ELR (cell line): ENCODE measurements at regions not wholly inside any gene's neighbourhood (a gene's known extent, or its start where the extent isn't known, plus 50 kb on each side); places are given as distances from the start of the nearest gene placed in this dataset.
"Not testable (repeated sequence)": the region's sequence is repeated elsewhere in the genome, so short reads cannot be mapped to it uniquely, and the experiment has no call there.

Source experiments
- DNase-seq: peaks from one replicate; pipeline ENCODE4 v3.0.0-alpha.2; 2015; ENCODE audit warnings: low read depth

- no peak for DNase-seq
These were observed 161.9 kb upstream of the ATP11B start for GRCh38 chr3:182631183-182632076.

DNA sequence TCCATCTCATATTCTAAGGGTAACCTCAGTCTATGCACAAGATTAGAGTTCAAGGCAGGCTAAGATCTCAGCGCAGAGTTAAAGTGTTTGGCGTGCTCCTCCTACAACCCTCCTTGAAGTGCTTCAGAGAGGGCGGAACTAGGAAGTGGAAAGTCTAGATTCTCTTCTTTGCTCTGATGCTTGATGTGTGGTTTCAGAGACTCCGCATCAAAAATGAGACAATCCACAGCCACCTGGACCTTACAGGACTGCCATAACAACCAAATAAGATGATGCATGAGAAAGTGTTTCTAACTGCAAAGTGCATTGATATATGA, 161.3 kb upstream of the ATP11B start:
- no peak for DNase-seq

DNA sequence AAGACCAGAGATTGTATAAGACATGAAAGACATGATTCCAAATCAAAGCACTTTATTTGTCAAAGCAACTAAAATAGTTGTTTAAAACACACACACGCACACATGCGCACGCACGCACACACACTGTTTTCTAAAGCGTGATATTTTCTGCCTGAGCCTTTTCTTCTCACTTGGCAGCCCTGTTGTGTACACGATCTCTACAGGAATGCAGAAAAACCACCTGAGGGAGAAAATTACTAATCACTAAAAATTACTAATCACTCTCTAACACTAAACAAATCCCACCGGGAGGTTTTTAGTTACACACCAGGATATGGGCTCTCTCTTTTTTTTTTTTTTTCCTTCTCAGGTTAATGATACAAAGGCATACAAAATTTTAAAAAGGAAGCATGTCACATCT, 160.1 kb upstream of the ATP11B start:
- DNase-seq = no peak

- peak; percentile 10 for DNase-seq
These were observed 156.7 kb upstream of the ATP11B start for GRCh38 chr3:182636646-182637045.

DNA sequence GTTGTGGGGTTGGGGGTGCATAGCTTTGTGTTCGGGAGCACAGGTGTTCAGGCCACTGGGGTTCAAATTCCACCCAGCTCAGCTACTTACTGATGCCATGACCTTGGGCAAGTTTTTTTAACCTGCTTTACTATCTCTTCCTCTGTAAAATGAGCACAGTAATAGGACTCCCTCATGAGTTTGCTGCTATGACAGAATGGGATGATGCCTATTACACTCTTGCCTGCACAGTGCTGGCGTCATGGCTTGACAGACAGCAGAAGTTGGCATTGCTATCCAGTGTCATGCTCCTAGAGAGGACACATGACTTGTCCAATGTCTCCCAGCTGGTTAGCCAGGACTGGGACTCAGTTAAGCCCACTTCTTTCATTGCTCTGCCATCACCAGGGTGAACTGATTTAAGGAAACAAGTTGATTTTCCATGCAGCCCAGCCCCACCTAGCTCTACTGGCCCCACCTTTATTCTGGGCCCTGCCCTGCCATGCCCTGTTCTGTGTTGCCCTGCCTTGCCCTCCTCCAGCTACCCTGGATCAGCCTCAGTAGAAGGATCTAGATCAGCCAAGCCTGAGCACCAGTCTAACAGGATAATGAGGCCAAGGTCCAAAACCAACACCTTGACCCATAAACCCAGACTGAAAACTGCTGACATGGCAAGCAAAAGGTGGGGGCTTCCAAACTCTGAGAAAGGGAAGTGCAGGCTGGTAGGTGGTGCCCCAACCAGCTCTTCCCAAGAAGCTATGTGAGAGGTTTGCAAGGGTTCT, 155.8 kb upstream of the ATP11B start:
- DNase-seq = no peak

GRCh38 chr3:182644013-182644412, 149.3 kb upstream of the ATP11B start:
- no peak for DNase-seq

GRCh38 chr3:182644790-182645433, 148.4 kb upstream of the ATP11B start:
- DNase-seq = no peak

GRCh38 chr3:182650568-182651128, 142.7 kb upstream of the ATP11B start:
- no peak for DNase-seq

DNA sequence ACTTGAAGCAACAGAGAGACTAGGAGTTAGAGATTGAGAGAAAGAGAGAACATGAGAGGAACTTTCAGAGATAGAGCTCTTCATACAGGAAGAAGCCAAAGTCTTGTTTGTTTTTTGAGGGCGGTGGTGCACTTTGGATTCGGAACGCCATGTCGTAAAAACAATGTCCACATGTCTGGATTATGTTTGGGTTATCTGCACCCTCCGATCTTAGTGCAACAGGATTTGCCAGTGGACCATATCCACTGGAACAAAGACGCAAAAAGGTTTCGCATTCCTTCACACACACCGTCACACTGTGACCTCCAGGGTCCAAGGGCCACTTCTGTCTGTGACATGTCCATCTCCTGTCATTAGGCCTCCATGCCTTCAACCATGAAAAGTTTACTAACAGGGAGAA, 141.8 kb upstream of the ATP11B start:
- DNase-seq = no peak

DNA sequence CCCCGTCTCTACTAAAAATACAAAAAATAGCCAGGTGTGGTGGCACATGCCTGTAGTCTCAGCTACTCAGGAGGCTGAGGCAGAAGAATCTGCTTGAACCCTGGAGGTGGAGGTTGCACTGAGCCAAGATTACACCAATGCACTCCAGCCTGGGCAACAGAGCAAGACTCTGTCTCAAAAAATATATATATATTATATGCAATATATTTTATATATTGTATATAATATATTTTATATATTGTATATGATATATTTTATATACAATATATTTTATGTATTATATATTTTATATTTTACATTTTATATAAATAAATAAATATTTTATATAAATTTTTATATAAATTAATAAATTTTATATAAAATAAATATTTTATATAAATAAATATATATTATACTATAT, 140.2 kb upstream of the ATP11B start:
- DNase-seq = not testable (repeated sequence)

DNA sequence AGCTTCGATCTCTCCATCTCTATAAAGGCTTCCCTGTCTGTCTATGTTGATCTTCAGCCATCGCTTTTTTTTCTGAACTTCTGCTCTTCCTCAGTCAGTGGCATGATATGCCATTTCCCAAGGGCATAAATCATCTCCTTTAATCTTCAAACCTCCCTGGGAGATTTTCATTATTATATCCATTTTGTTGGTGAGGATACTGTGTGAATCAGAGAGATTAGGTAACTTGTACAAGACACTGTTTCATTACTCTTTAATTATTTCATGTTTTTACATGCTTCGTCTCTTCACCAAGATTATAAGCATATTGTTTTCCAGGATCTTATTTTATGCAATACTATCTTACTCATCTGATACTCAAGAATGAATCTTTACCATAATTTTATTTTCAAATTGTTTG, 124.8 kb upstream of the ATP11B start:
- DNase-seq = no peak

DNA sequence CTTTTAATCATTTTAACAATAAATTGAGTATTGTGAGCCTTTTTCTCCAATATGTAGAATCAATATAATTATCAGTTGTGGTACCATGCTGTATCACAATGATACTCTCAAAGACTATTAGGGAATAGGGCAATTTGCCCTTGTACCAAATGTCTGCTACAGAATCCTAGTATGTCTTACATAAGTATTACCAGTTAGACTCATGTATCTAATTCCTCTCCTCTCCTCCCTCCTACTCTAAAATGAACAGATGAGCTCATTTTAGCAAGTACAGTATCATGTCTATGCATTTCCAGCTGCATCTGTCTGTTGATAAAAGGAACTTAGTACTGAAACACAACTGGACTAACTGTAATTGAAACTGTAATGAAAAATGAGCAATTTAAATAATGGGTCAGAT, 124.3 kb upstream of the ATP11B start:
- no peak for DNase-seq

DNA sequence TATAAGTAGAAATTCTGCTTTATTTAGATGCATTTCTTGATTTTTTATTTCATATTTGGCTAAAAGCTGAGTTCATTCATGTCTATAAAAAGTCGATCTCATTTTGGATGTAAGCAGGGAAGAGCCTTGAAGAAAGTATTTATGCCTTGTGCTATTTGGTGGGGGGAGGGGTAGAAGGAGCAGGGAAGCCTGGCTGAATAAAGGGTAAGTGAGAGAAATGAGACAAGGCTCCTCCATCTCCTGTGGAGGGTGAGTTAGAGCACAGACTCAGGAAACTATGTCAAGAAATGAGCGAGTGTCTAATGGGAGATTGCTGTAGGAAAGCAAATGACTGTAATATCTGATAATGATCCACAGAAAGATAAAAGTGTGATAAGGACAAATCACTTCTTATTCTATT, 121.8 kb upstream of the ATP11B start:
- no peak for DNase-seq

DNA sequence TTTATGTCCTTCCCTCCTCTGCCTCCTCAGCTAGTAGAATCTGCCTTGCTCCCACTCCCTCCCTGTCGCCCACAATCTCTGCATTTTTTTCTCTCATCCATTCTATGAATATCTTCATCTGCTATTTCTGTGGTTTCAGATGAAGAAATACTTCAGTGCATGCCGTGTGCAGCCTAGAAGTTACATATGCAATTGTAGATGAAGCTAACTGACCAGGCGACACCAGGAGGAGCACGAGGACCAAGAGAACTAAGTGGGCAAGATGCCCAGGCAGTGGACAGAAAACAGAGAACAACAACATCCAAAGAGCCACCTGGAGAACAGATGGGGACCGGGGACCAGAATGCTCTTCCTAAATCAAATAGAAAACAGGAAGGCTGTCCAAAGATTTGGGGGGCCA, 121.4 kb upstream of the ATP11B start:
- peak; percentile 35 for DNase-seq

- no peak for DNase-seq
These were observed 120.0 kb upstream of the ATP11B start for GRCh38 chr3:182673336-182673735.

DNA sequence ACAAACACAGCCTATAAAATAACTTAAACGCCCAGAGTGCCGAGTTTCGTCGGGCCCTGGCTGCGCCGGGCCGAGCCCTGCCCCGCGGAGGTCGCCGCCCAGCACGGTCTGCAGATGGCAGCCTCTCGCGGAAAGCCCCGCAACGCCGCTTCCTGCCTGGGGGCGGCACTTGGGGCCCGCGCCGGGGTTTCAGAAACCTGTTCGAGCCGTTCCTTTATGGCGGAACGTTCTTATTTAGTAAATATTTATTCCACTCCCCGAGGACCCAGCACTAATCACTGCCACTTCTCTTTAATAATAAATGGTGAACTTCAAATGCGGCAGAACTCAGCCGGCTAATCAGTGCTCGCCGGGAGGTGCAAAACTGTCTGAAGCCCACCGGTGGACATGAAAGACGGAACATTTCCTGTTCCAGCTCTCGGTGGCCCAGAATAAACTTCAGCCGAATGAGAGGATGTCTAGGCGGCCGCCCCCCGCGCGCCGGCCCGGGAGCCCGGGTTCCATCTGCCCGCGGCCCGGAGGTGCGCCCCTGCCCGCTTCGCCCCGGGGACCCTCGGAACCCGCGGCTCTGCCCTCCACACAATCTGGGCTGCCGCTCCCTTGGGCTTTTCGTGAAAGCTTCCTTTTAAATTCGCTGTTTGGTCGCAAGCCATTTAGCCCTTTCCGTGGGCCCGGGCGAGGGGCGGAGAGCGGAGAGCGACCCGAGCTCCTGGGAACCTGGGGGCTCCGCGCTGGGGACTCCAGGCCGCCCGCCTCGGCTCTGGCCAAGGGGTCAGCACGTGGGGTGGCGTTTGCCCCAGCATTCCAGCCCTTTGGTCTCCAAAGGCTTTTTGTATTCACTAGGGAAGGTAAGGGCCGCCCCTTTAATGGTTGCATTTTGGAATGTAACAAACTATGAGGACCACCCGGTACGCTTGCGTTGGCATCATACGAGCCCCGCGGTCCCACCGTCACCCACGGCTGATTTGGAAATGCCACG, 110.8 kb upstream of the ATP11B start:
- peak; percentile 65 for DNase-seq

DNA sequence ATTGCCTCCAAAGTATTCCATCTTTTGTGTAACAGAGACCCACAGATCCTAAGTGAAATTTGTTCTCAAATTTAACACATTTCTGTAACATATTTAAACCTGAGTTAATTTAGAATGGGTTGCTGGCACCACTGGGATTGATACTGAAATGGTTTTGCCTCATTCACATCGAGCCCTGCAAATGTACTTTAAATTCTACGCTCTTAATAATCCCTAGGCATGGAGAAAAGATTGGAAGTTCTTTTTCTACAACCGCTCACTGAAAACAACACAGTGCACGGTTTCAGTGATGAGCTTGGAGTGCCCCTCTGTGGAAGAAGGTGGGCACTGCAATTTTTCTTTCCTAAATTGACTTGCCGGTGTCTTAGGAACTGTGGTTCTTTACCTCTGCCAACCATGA, 109.9 kb upstream of the ATP11B start:
- DNase-seq = peak; percentile 78

DNA sequence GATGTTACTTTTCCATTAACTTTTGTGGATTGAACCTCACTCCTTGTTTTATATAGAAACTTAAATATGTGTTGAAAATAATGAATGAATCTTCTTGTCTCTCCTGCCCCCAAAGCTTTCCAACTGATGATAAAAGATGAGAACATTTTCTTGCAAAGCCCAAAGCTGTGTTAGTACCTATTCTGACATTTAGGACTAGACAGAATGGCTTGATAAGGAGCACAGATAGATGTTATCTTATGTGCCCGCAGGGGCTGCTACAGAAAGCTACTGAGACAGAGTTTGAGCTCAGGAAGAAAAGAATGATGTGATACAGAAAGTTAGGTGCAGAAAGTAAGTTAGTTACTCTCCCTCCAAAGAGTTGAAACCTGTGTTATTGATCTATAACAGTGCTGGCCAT, 109.4 kb upstream of the ATP11B start:
- DNase-seq = no peak

GRCh38 chr3:182686033-182686886, 107.0 kb upstream of the ATP11B start:
- no peak for DNase-seq

GRCh38 chr3:182690172-182690571, 103.1 kb upstream of the ATP11B start:
- DNase-seq = peak; percentile 6

GRCh38 chr3:182692021-182692420, 101.3 kb upstream of the ATP11B start:
- DNase-seq = no peak
